B cell (primary cell): ENCODE measurements at regions not wholly inside any gene's neighbourhood (a gene's known extent, or its start where the extent isn't known, plus 50 kb on each side); places are given as distances from the start of the nearest gene placed in this dataset.

Experiments
- ATAC-seq: fragments of 200-7000 bp; cut with Tn5 transposase; one replicate; pipeline ENCODE4 v1.10.0; 2021; ENCODE audit warnings: low read depth, mild to moderate bottlenecking, moderate number of reproducible peaks, moderate library complexity
- CTCF ChIA-PET: fragments of 350-600 bp; sonication (Branson Sonifier 250); formaldehyde crosslinking; loops from one replicate; lab custom pipeline; 2021; ENCODE audit warnings: antibody characterized with exemption, inconsistent platforms; lab: Charles Lee
- POLR2A ChIA-PET: fragments of 350-600 bp; sonication (Branson Sonifier 250); formaldehyde crosslinking; loops from one replicate; lab custom pipeline; 2021; ENCODE audit warnings: antibody characterized with exemption; lab: Charles Lee
- DNase-seq: peaks from one replicate; pipeline ENCODE4 v3.0.0; 2013
- H2AFZ ChIP-seq: 2 replicates; pipeline ENCODE4 v1.6.1; 2012; ENCODE audit warnings: mild to moderate bottlenecking, low read depth, low read length; ENCODE audit not compliant: insufficient read depth, poor library complexity, severe bottlenecking
- H3K27ac ChIP-seq, 2 donors: 1 replicate in 1 of 2; 2 replicates in 1 of 2; pipeline ENCODE4 v1.5.1; 2012 to 2013; ENCODE audit warnings: low read length in 2 of 2, mild to moderate bottlenecking in 2 of 2, moderate library complexity in 1 of 2
- H3K27me3 ChIP-seq, 4 experiments: fragments of 200-600 bp in 1 of 4; sonication (generic) in 1 of 4; replicated peaks in 1 of 4; 1 replicate in 2 of 4; 2 replicates in 2 of 4; pipeline versions ENCODE4 v1.6.1 to v1.7.0; 2013 to 2016; ENCODE audit warnings: low read length in 3 of 4, mild to moderate bottlenecking in 2 of 4, mixed read lengths in 1 of 4, moderate library complexity in 1 of 4; ENCODE audit not compliant: insufficient read depth in 4 of 4, control insufficient read depth in 3 of 4; ENCODE audit errors: control extremely low read depth in 1 of 4
- H3K36me3 ChIP-seq, 2 experiments: replicated peaks in 1 of 2; 1 replicate in 1 of 2; 2 replicates in 1 of 2; pipeline versions ENCODE4 v1.6.1 to v1.7.1; 2013; ENCODE audit warnings: low read length in 1 of 2; ENCODE audit not compliant: insufficient read depth in 2 of 2, control insufficient read depth in 1 of 2; ENCODE audit errors: control extremely low read depth in 1 of 2, extremely low read depth in 1 of 2
- H3K4me1 ChIP-seq, 2 donors: fragments of 200-600 bp in 1 of 2; sonication (generic) in 1 of 2; 1 replicate in 1 of 2; 2 replicates in 1 of 2; pipeline versions ENCODE4 v1.5.1 to v1.6.1; 2013 to 2017; ENCODE audit warnings: low read length in 2 of 2; ENCODE audit not compliant: control insufficient read depth in 2 of 2, insufficient read depth in 2 of 2
- H3K4me2 ChIP-seq: replicated peaks from 2 replicates; pipeline ENCODE3; 2012; ENCODE audit warnings: mild to moderate bottlenecking, low read depth, low read length; ENCODE audit not compliant: poor library complexity, severe bottlenecking
- H3K4me3 ChIP-seq, 5 experiments: fragments of 200-600 bp in 1 of 5; sonication (generic) in 1 of 5; 1 replicate in 3 of 5; 2 replicates in 2 of 5; pipeline versions ENCODE4 v1.5.1 to v1.7.0; 2011 to 2016; ENCODE audit warnings: low read length in 4 of 5, mild to moderate bottlenecking in 4 of 5, low read depth in 2 of 5, control low read depth in 1 of 5, moderate library complexity in 1 of 5; ENCODE audit not compliant: insufficient read depth in 1 of 5; ENCODE audit errors: control extremely low read depth in 1 of 5, extremely low read depth in 1 of 5
- H3K79me2 ChIP-seq: fragments of 200-600 bp; sonication (generic); one replicate; pipeline ENCODE4 v1.6.0; 2016; ENCODE audit warnings: low read length; ENCODE audit not compliant: control insufficient read depth, insufficient read depth
- H3K9ac ChIP-seq: fragments of 200-600 bp; sonication (generic); 2 replicates; pipeline ENCODE4 v1.6.1; 2017; ENCODE audit warnings: mild to moderate bottlenecking, low read length, moderate library complexity
- H3K9me3 ChIP-seq, 3 donors: one replicate each; pipeline versions ENCODE4 v1.6.1 to v1.7.1; 2013; ENCODE audit warnings: low read length in 2 of 3; ENCODE audit not compliant: control insufficient read depth in 2 of 3, insufficient read depth in 1 of 3; ENCODE audit errors: control extremely low read depth in 1 of 3
- H4K20me1 ChIP-seq: 2 replicates; pipeline ENCODE4 v1.6.0; 2012; ENCODE audit warnings: mild to moderate bottlenecking, low read length; ENCODE audit not compliant: insufficient read depth, control insufficient read depth, poor library complexity, severe bottlenecking
- H3K27ac Mint-ChIP-seq: one replicate; pipeline ENCODE4 v1.8.0; 2021; ENCODE audit warnings: mixed read lengths
- H3K27me3 Mint-ChIP-seq: one replicate; pipeline ENCODE4 v1.8.0; 2021; ENCODE audit warnings: mixed read lengths
- H3K4me1 Mint-ChIP-seq: one replicate; pipeline ENCODE4 v1.8.0; 2021; ENCODE audit warnings: mixed read lengths
- H3K4me3 Mint-ChIP-seq: one replicate; pipeline ENCODE4 v1.8.0; 2021; ENCODE audit warnings: mixed read lengths
- H3K9me3 Mint-ChIP-seq: one replicate; pipeline ENCODE4 v1.8.0; 2022; ENCODE audit warnings: mixed read lengths; ENCODE audit not compliant: insufficient read depth
- EZH2 ChIP-seq: IDR thresholded peaks from 2 replicates; pipeline ENCODE4 v1.6.1; 2012; ENCODE audit warnings: borderline replicate concordance, low read depth, mild to moderate bottlenecking, moderate library complexity, low read length; ENCODE audit not compliant: insufficient read depth, poor library complexity, severe bottlenecking
- WGBS: methylation state at CpG from one replicate; pipeline ENCODE4 v1.1.5; 2013; ENCODE audit warnings: missing lambda C conversion rate; ENCODE audit not compliant: insufficient coverage; 5-methylcytosine and 5-hydroxymethylcytosine counted together
- intact Hi-C: fragments of 100-400 bp; cut with micrococcal nuclease; formaldehyde crosslinking; loops from one replicate; pipeline ENCODE4 v1.10.0; 2022
- TF ChIP-seq, protein P1 (sequence below): fragments of 200-600 bp; IDR thresholded peaks from one replicate; pipeline ENCODE4 v1.8.0; 2022; ENCODE audit warnings: antibody characterized with exemption, mild to moderate bottlenecking

DNA sequence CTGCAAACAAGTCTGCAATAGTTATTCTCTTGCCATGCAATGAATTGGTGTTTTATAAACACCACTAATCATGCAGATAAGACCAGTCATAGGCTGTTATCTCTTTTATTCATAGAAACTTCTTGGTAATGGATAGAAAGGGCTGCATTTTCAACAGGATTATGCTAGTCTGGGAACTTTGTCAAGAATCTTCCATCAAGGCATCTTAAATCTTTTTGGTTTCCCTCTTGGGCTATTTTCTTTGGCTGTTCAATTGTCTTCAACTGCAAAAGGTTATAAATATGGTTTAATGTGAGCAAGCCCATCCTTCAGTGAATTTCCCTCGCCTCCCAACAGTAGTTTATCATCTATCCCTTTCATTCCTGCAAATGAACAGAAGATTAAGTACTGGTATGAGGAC, 59.0 kb upstream of the MINAR1 start:
- TF ChIP-seq, protein P1, sequence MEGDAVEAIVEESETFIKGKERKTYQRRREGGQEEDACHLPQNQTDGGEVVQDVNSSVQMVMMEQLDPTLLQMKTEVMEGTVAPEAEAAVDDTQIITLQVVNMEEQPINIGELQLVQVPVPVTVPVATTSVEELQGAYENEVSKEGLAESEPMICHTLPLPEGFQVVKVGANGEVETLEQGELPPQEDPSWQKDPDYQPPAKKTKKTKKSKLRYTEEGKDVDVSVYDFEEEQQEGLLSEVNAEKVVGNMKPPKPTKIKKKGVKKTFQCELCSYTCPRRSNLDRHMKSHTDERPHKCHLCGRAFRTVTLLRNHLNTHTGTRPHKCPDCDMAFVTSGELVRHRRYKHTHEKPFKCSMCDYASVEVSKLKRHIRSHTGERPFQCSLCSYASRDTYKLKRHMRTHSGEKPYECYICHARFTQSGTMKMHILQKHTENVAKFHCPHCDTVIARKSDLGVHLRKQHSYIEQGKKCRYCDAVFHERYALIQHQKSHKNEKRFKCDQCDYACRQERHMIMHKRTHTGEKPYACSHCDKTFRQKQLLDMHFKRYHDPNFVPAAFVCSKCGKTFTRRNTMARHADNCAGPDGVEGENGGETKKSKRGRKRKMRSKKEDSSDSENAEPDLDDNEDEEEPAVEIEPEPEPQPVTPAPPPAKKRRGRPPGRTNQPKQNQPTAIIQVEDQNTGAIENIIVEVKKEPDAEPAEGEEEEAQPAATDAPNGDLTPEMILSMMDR, result no peak
- TF ChIP-seq EZH2, result no peak
- Histone ChIP-seq H3K36me3 (no peaks in the 10 kb centered on the region), H3K9me3 (no peaks in the 10 kb centered on the region), H3K79me2 (no peaks in the 10 kb centered on the region), H3K27ac (no peak overlapping the region), H3K4me1 (no peaks in the 10 kb centered on the region), H3K9ac (no peak overlapping the region), H4K20me1 (no peaks in the 10 kb centered on the region), H3K4me2 (no peak overlapping the region), H3K27me3 (no peaks in the 10 kb centered on the region), H2AFZ (no peak overlapping the region), H3K4me3 (no peak overlapping the region)
- no peaks in the 10 kb centered on the region for H3K9me3 Mint-ChIP-seq
- no peak overlapping the region for H3K4me3 Mint-ChIP-seq
- H3K4me1 Mint-ChIP-seq, result no peaks in the 10 kb centered on the region
- no peak for DNase-seq
- WGBS, result no CpG with 5 or more reads among the region's 1 CpG
- CTCF ChIA-PET, result interaction anchor here (1.5 kb wide), 1 partner anchor 9 kb away, joined by 13 read pairs; no protein-coding TSS in a partner anchor
- no peak overlapping the region for H3K27ac Mint-ChIP-seq
- H3K27me3 Mint-ChIP-seq, result no peaks in the 10 kb centered on the region
- ATAC-seq, result no peak
- POLR2A ChIA-PET, result no interaction called here
- intact Hi-C loops, result loop anchor here (2.0 kb wide), 1 partner anchor 862 kb away; no protein-coding TSS in a partner anchor

DNA sequence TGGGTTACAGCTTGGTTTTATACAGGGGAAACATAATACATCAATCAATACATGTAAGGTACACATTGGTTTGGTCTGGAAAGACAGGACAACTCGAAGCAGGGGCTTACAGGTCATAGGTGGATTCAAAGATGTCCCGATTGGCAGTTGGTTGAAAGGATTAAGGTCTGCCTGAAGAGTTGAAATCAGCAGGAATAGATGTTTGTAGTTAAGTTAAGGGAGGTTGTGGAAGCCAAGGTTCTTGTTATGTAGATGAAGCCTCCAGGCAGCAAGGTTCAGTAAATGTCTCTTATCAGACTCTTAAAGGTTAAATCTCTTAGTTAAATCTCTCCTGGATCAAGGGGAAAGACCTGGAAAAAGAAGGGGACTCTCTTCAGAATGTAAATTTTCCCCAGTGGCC, 58.4 kb upstream of the MINAR1 start:
- Mint-ChIP-seq H3K4me1 (no peaks in the 10 kb centered on the region), H3K4me3 (no peak overlapping the region), H3K27me3 (no peaks in the 10 kb centered on the region), H3K9me3 (no peaks in the 10 kb centered on the region), H3K27ac (no peak overlapping the region)
- Histone ChIP-seq H3K9me3 (no peaks in the 10 kb centered on the region), H3K9ac (no peak overlapping the region), H3K4me3 (no peak overlapping the region), H2AFZ (no peak overlapping the region), H3K79me2 (no peaks in the 10 kb centered on the region), H4K20me1 (no peaks in the 10 kb centered on the region), H3K4me1 (no peaks in the 10 kb centered on the region), H3K27ac (no peak overlapping the region), H3K27me3 (no peaks in the 10 kb centered on the region), H3K4me2 (no peak overlapping the region), H3K36me3 (no peaks in the 10 kb centered on the region)
- ATAC-seq (no peak), DNase-seq (no peak)
- POLR2A ChIA-PET, result no interaction called here
- TF ChIP-seq EZH2, result no peak
- TF ChIP-seq, protein P1, result no peak
- intact Hi-C loops, result loop anchor here (2.0 kb wide), 1 partner anchor 861 kb away; no protein-coding TSS in a partner anchor
- WGBS, result 80% methylated on average over 2 of the region's 2 CpGs
- CTCF ChIA-PET, result no interaction called here
